PC-3 (cell line): ENCODE measurements at regions not wholly inside any gene's neighbourhood (a gene's known extent, or its start where the extent isn't known, plus 50 kb on each side); places are given as distances from the start of the nearest gene placed in this dataset.

Source experiments
- ATAC-seq: fragments of 200-7000 bp; cut with Tn5 transposase; 2 replicates; pipeline ENCODE4 v1.9.1; 2020; ENCODE audit warnings: mild to moderate bottlenecking, moderate library complexity
- BruUV-seq: library from RNA; stranded (reverse); fragments of 400-500 nt; replicated peaks from 2 replicates; lab custom pipeline; 2021; lab: Mats Ljungman, UMichigan
- CTCF ChIA-PET: fragments of 300-600 bp; sonication (Branson Sonifier 250); formaldehyde crosslinking; loops from one replicate; lab custom pipeline; 2022; ENCODE audit warnings: antibody characterized with exemption; lab: Charles Lee
- POLR2A ChIA-PET: fragments of 300-600 bp; sonication (Branson Sonifier 250); formaldehyde crosslinking; loops from one replicate; lab custom pipeline; 2022; ENCODE audit warnings: antibody characterized with exemption; ENCODE audit not compliant: unreplicated experiment; lab: Charles Lee
- DNase-seq: peaks from one replicate; pipeline ENCODE4 v3.0.0-alpha.2; 2015
- H2AFZ ChIP-seq: fragments of 300-600 bp; sonication (generic); 2 replicates; pipeline ENCODE4 v1.6.0; 2016; ENCODE audit warnings: antibody characterized with exemption, low read length
- H3F3A ChIP-seq: fragments of 300-600 bp; sonication (generic); one replicate; pipeline ENCODE4 v1.6.0; 2017; ENCODE audit warnings: antibody characterized with exemption, low read length, control low read depth, mild to moderate bottlenecking; ENCODE audit not compliant: unreplicated experiment
- H3K27ac ChIP-seq: fragments of 300-600 bp; sonication (generic); 2 replicates; pipeline ENCODE4 v1.5.1; 2016; ENCODE audit warnings: mild to moderate bottlenecking, low read length
- H3K27me3 ChIP-seq: fragments of 300-600 bp; sonication (generic); 2 replicates; pipeline ENCODE4 v1.6.1; 2016; ENCODE audit warnings: low read length, mixed read lengths
- H3K36me3 ChIP-seq: fragments of 300-600 bp; sonication (generic); 2 replicates; pipeline ENCODE4 v1.6.1; 2016; ENCODE audit warnings: low read depth, mixed run types, low read length, mixed read lengths
- H3K4me1 ChIP-seq: fragments of 300-600 bp; sonication (generic); 2 replicates; pipeline ENCODE4 v1.5.1; 2016; ENCODE audit warnings: low read length; ENCODE audit not compliant: insufficient read depth
- H3K4me2 ChIP-seq: fragments of 300-600 bp; sonication (generic); 2 replicates; pipeline ENCODE4 v1.6.0; 2016; ENCODE audit warnings: low read length
- H3K4me3 ChIP-seq: fragments of 300-600 bp; sonication (generic); 2 replicates; pipeline ENCODE4 v1.5.1; 2016; ENCODE audit warnings: mild to moderate bottlenecking, low read length, mixed read lengths
- H3K79me2 ChIP-seq: fragments of 300-600 bp; sonication (generic); 2 replicates; pipeline ENCODE4 v1.6.1; 2017; ENCODE audit warnings: low read length, mixed read lengths
- H3K9ac ChIP-seq: fragments of 300-600 bp; sonication (generic); 2 replicates; pipeline ENCODE4 v1.6.0; 2016; ENCODE audit warnings: mild to moderate bottlenecking, low read length
- H3K9me2 ChIP-seq: fragments of 300-600 bp; sonication (generic); replicated peaks from 2 replicates; pipeline ENCODE4 v1.6.1; 2016; ENCODE audit warnings: mixed run types, low read length, mixed read lengths
- H3K9me3 ChIP-seq: fragments of 300-600 bp; sonication (generic); 2 replicates; pipeline ENCODE4 v1.6.1; 2016; ENCODE audit warnings: low read length, mixed read lengths
- H4K20me1 ChIP-seq: fragments of 300-600 bp; sonication (generic); 2 replicates; pipeline ENCODE4 v1.6.1; 2016; ENCODE audit warnings: low read length, mixed read lengths
- CTCF ChIP-seq: fragments of 300-600 bp; sonication (generic); conservative IDR thresholded peaks from 2 replicates; pipeline ENCODE4 v1.5.1; 2017; ENCODE audit warnings: antibody characterized with exemption, low read depth, mild to moderate bottlenecking, low read length
- EZH2 ChIP-seq: fragments of 300-600 bp; sonication (generic); IDR thresholded peaks from one replicate; pipeline ENCODE4 v1.6.1; 2017; ENCODE audit warnings: antibody characterized with exemption, mild to moderate bottlenecking, low read length; ENCODE audit not compliant: unreplicated experiment
- EZH2phosphoT487 ChIP-seq: fragments of 300-600 bp; sonication (generic); IDR thresholded peaks from 2 replicates; pipeline ENCODE4 v1.6.1; 2018; ENCODE audit warnings: mild to moderate bottlenecking, antibody characterized with exemption, low read length, borderline replicate concordance
- intact Hi-C: fragments of 100-400 bp; cut with micrococcal nuclease; formaldehyde crosslinking; loops from 2 replicates; pipeline ENCODE4 v1.9.0; 2023

- Histone ChIP-seq H3K4me1 (no peaks in the 10 kb centered on the region), H3K79me2 (no peaks in the 10 kb centered on the region), H3K9me3 (no peaks in the 10 kb centered on the region), H3K9ac (no peak overlapping the region), H3K27me3 (peaks cover 77% of the 10 kb centered on the region), H2AFZ (no peak overlapping the region), H3F3A (no peaks in the 10 kb centered on the region), H3K4me2 (no peak overlapping the region), H3K9me2 (no peaks in the 10 kb centered on the region), H4K20me1 (no peaks in the 10 kb centered on the region), H3K36me3 (no peaks in the 10 kb centered on the region), H3K4me3 (no peak overlapping the region), H3K27ac (no peak overlapping the region)
- ChIA-PET POLR2A (no interaction called here), CTCF (no interaction called here)
- BruUV-seq: no TSS peak
- ATAC-seq: no peak
- intact Hi-C loops: no loop called here
- TF ChIP-seq EZH2phosphoT487 (no peak), EZH2 (no peak), CTCF (no peak)
- no peak for DNase-seq
Measured at GRCh38 chr1:90537606-90538362, 179.3 kb downstream of the BARHL2 start.

GRCh38 chr1:90534663-90535295 is 182.3 kb downstream of the BARHL2 start:
- H3K27me3 ChIP-seq: peaks cover 71% of the 10 kb centered on the region
- no peak overlapping the region for H3K4me2 ChIP-seq
- H3K36me3 ChIP-seq: no peaks in the 10 kb centered on the region
- H3K4me3 ChIP-seq: no peak overlapping the region
- TF ChIP-seq CTCF: no peak
- no peak for TF ChIP-seq EZH2phosphoT487
- no peak for TF ChIP-seq EZH2
- H3K9me2 ChIP-seq: no peaks in the 10 kb centered on the region
- CTCF ChIA-PET: no interaction called here
- no peaks in the 10 kb centered on the region for H3K9me3 ChIP-seq
- no peaks in the 10 kb centered on the region for H3K79me2 ChIP-seq
- DNase-seq (no peak), ATAC-seq (no peak)
- H3K9ac ChIP-seq: no peak overlapping the region
- BruUV-seq: no TSS peak
- no peak overlapping the region for H3K27ac ChIP-seq
- no peak overlapping the region for H2AFZ ChIP-seq
- no peaks in the 10 kb centered on the region for H3K4me1 ChIP-seq
- H3F3A ChIP-seq: no peaks in the 10 kb centered on the region
- H4K20me1 ChIP-seq: no peaks in the 10 kb centered on the region
- intact Hi-C loops: no loop called here
- POLR2A ChIA-PET: no interaction called here

- Histone ChIP-seq H3K36me3 (no peaks in the 10 kb centered on the region), H3K4me2 (no peak overlapping the region), H2AFZ (no peak overlapping the region), H3K9me2 (no peaks in the 10 kb centered on the region), H3K4me3 (no peak overlapping the region), H3K9me3 (no peaks in the 10 kb centered on the region), H3K27ac (no peak overlapping the region), H3K27me3 (peaks cover 74% of the 10 kb centered on the region), H3K4me1 (no peaks in the 10 kb centered on the region), H4K20me1 (no peaks in the 10 kb centered on the region), H3K9ac (no peak overlapping the region), H3F3A (no peaks in the 10 kb centered on the region), H3K79me2 (no peaks in the 10 kb centered on the region)
- BruUV-seq: no TSS peak
- CTCF ChIA-PET: no interaction called here
- intact Hi-C loops: no loop called here
- POLR2A ChIA-PET: no interaction called here
- TF ChIP-seq EZH2phosphoT487 (no peak), EZH2 (no peak), CTCF (no peak)
- ATAC-seq: no peak
- DNase-seq: no peak
Measured at GRCh38 chr1:90534116-90534515, 183.0 kb downstream of the BARHL2 start.
